Osteocyte (in vitro differentiated cells): ENCODE measurements at regions not wholly inside any gene's neighbourhood (a gene's known extent, or its start where the extent isn't known, plus 50 kb on each side); places are given as distances from the start of the nearest gene placed in this dataset.

Experiments
- DNase-seq: peaks from one replicate; pipeline ENCODE4 v3.0.0; 2021; ENCODE audit warnings: mixed read lengths; ENCODE audit not compliant: unreplicated experiment; ENCODE audit errors: extremely low spot score
- H3K27ac Mint-ChIP-seq: one replicate; pipeline ENCODE4 v1.8.0; 2021; ENCODE audit warnings: mild to moderate bottlenecking, mixed read lengths; ENCODE audit not compliant: unreplicated experiment
- H3K27me3 Mint-ChIP-seq: one replicate; pipeline ENCODE4 v1.8.0; 2021; ENCODE audit warnings: mixed read lengths; ENCODE audit not compliant: unreplicated experiment
- H3K36me3 Mint-ChIP-seq: one replicate; pipeline ENCODE4 v1.8.0; 2021; ENCODE audit warnings: mixed read lengths; ENCODE audit not compliant: unreplicated experiment
- H3K4me1 Mint-ChIP-seq: one replicate; pipeline ENCODE4 v1.8.0; 2021; ENCODE audit warnings: mixed read lengths; ENCODE audit not compliant: unreplicated experiment
- H3K4me3 Mint-ChIP-seq: one replicate; pipeline ENCODE4 v1.8.0; 2021; ENCODE audit warnings: mild to moderate bottlenecking, moderate library complexity, mixed read lengths; ENCODE audit not compliant: unreplicated experiment
- H3K9me3 Mint-ChIP-seq: one replicate; pipeline ENCODE4 v1.8.0; 2021; ENCODE audit warnings: mixed read lengths; ENCODE audit not compliant: unreplicated experiment
- TF ChIP-seq, protein P1 (sequence below): fragments of 200-600 bp; sonication (generic); IDR thresholded peaks from 2 replicates; pipeline ENCODE4 v1.5.0; 2021; ENCODE audit warnings: antibody characterized with exemption, mild to moderate bottlenecking, moderate library complexity

DNA sequence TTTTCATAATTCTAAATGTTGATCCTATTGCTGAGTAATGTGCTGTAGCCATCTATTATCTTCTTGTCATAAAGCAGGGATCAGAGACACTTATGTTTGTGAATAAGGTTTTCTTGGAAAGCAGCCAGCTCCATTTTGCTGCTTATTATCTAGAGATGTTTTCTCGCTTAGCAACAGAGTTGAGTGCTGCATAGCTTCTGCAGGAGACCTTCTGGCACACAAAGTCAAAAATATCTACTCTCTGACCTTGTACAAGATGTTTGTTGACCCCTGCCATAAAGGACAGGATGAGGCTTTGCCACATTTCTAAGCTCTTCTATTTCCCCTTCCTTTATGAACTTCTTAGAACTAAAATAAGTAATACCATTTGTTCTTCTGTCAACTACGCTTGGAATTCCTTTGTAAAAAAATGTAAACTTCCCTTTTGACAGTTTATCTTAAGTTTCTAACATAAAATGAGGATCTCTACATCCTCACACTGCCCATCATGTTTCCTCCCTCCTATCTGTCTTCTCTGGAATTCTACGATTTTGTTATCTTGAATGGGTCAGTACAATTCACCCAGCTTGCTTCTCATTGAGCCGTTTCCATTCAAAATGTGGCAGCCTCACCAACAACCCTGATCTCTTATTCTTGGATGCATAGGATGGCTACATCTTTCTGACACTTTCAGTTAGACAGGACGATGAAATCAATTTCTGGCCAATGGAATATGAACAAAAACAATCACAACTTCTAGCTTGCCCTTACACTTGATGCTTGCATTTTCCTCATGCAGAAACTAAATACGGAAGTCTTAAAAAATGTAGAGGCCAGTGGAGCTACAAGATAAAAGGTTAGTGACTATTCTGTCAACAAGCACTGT lies 1377.0 kb downstream of the SUCLG1 start:
- DNase-seq = no peak
- Mint-ChIP-seq H3K36me3 (no peaks in the 10 kb centered on the region), H3K27ac (peak overlapping the region; percentile 36), H3K27me3 (no peaks in the 10 kb centered on the region), H3K4me1 (peaks cover 17% of the 10 kb centered on the region), H3K9me3 (peaks cover 3% of the 10 kb centered on the region), H3K4me3 (no peak overlapping the region)
- TF ChIP-seq, protein P1, sequence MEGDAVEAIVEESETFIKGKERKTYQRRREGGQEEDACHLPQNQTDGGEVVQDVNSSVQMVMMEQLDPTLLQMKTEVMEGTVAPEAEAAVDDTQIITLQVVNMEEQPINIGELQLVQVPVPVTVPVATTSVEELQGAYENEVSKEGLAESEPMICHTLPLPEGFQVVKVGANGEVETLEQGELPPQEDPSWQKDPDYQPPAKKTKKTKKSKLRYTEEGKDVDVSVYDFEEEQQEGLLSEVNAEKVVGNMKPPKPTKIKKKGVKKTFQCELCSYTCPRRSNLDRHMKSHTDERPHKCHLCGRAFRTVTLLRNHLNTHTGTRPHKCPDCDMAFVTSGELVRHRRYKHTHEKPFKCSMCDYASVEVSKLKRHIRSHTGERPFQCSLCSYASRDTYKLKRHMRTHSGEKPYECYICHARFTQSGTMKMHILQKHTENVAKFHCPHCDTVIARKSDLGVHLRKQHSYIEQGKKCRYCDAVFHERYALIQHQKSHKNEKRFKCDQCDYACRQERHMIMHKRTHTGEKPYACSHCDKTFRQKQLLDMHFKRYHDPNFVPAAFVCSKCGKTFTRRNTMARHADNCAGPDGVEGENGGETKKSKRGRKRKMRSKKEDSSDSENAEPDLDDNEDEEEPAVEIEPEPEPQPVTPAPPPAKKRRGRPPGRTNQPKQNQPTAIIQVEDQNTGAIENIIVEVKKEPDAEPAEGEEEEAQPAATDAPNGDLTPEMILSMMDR = no peak

DNA sequence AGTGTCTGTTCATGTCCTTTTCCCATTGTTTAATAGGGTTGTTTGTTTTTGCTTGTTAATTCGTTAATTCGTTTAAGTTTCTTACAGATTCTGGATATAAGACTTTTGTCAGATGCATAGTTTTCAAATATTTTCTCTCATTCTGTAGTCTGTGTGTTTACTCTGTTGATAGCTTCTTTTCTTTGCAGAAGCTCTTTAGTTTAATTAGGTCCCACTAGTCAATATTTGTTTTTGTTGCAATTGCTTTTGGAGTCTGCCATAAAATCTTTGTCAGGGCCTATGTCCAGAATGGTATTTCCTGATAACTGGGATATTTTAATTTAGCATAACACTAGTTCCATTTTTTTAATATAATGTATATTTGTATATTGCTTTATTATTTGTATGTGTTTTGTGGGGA lies 1380.1 kb downstream of the SUCLG1 start:
- Mint-ChIP-seq H3K4me1 (peaks cover 17% of the 10 kb centered on the region), H3K4me3 (no peak overlapping the region), H3K9me3 (peaks cover 3% of the 10 kb centered on the region), H3K27ac (no peak overlapping the region), H3K36me3 (no peaks in the 10 kb centered on the region), H3K27me3 (peaks cover 9% of the 10 kb centered on the region)
- DNase-seq = no peak
- TF ChIP-seq, protein P1 = no peak

DNA sequence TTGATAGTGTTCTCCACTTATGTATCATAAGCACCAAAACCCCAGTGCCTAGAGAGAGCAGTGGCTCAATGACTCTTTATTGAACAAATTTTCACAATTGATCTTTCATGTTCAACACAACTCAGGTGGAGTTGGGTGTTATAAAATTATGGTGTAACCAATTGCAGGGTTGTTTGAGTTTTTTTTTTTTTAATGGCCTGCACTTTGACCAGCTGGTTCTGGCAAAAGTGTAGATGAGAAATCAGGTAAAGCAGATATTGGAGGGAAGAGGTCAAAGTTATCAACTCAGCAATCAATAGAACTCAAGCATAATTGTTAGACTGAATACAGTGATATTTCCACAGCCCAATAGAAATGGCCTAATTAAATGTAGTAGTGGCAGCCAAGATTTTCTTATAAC lies 1386.3 kb downstream of the SUCLG1 start:
- TF ChIP-seq, protein P1 = no peak
- no peak for DNase-seq
- peaks cover 9% of the 10 kb centered on the region for H3K4me1 Mint-ChIP-seq
- H3K9me3 Mint-ChIP-seq = peaks cover 1% of the 10 kb centered on the region
- H3K36me3 Mint-ChIP-seq = no peaks in the 10 kb centered on the region
- H3K27ac Mint-ChIP-seq = no peak overlapping the region
- peaks cover 13% of the 10 kb centered on the region for H3K27me3 Mint-ChIP-seq
- no peak overlapping the region for H3K4me3 Mint-ChIP-seq

DNA sequence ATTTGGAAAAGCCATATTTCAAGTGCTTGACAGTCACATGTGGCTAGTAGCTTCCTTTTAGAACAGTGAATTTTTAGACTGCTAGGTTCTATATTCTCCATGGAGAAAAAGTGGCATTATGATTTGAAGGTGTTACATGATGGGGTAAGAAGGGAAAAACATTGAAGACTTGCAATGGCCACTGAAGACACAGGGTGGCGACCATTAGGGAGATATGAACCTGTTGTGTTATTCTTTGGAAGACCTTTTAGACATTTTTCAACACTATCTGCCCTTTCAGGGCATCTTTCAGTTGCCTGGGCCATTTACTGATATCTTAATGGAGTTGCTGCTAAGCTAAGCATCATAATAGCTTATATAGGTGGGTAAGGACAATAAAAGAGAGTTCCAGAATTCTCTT lies 1387.2 kb downstream of the SUCLG1 start:
- H3K27me3 Mint-ChIP-seq = peaks cover 13% of the 10 kb centered on the region
- no peak for DNase-seq
- H3K4me3 Mint-ChIP-seq = no peak overlapping the region
- peaks cover 9% of the 10 kb centered on the region for H3K4me1 Mint-ChIP-seq
- no peak overlapping the region for H3K27ac Mint-ChIP-seq
- no peaks in the 10 kb centered on the region for H3K9me3 Mint-ChIP-seq
- TF ChIP-seq, protein P1 = no peak
- no peaks in the 10 kb centered on the region for H3K36me3 Mint-ChIP-seq

DNA sequence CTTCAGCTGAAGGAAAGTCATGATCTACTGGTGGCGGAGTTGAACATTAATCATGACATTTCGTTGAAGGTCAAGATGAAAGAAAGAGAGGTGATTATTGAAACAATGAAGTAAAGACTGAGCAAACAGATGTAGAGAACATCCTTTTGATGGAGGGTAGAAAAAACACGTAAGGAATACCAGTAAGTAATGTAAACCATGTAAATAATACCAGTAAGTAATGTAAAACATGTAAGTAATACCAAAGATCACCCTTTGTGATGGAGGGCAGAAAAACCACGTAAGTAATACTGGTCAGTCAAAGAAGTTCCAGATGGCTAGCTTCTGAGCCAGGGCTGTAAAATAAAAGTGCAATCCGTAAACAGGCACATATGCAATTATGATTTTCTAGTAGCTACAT lies 1387.7 kb downstream of the SUCLG1 start:
- no peak overlapping the region for H3K27ac Mint-ChIP-seq
- peaks cover 13% of the 10 kb centered on the region for H3K27me3 Mint-ChIP-seq
- no peak overlapping the region for H3K4me3 Mint-ChIP-seq
- no peaks in the 10 kb centered on the region for H3K36me3 Mint-ChIP-seq
- TF ChIP-seq, protein P1 = no peak
- H3K9me3 Mint-ChIP-seq = no peaks in the 10 kb centered on the region
- H3K4me1 Mint-ChIP-seq = peaks cover 9% of the 10 kb centered on the region
- DNase-seq = no peak
